ENCODE measurements at regions not wholly inside any gene's neighbourhood (a gene's known extent, or its start where the extent isn't known, plus 50 kb on each side); places are given as distances from the start of the nearest gene placed in this dataset.

GRCh38 chr2:144006139-144006538 lies 513.8 kb downstream of the ZEB2 start:
- TF ChIP-seq CTCF (IDR thresholded peaks at IDR 0.05 in 8 of 11, conservative IDR thresholded peaks at IDR 0.05 in 3 of 11) (no peak), POLR2AphosphoS5 (IDR thresholded peaks at IDR 0.05) (no peak), POLR2A (IDR thresholded peaks at IDR 0.05) (no peak)

Measured in spleen (tissue), 7 donors.